Smooth muscle cell (in vitro differentiated cells): ENCODE measurements at regions not wholly inside any gene's neighbourhood (a gene's known extent, or its start where the extent isn't known, plus 50 kb on each side); places are given as distances from the start of the nearest gene placed in this dataset.

Experiments used
- DNase-seq: peaks from one replicate; lab custom pipeline; 2025; ENCODE audit not compliant: unreplicated experiment; lab: John Stamatoyannopoulos, UW
- H2AFZ ChIP-seq: fragments of 200-600 bp; sonication (generic); 2 replicates; pipeline ENCODE4 v1.6.0; 2016; ENCODE audit warnings: antibody characterized with exemption, low read depth, mild to moderate bottlenecking
- H3F3A ChIP-seq: fragments of 200-600 bp; sonication (generic); 2 replicates; pipeline ENCODE4 v1.6.0; 2017; ENCODE audit warnings: antibody characterized with exemption, low read depth
- H3K27ac ChIP-seq: fragments of 200-600 bp; sonication (generic); 2 replicates; pipeline ENCODE4 v1.5.1; 2016; ENCODE audit warnings: low read depth, mild to moderate bottlenecking
- H3K27me3 ChIP-seq: fragments of 200-600 bp; sonication (generic); 2 replicates; pipeline ENCODE4 v1.6.1; 2016; ENCODE audit warnings: low read depth, mild to moderate bottlenecking
- H3K36me3 ChIP-seq: fragments of 200-600 bp; sonication (generic); 2 replicates; pipeline ENCODE4 v1.5.1; 2016; ENCODE audit warnings: low read depth
- H3K4me1 ChIP-seq: fragments of 200-600 bp; sonication (generic); 2 replicates; pipeline ENCODE4 v1.5.1; 2016; ENCODE audit warnings: low read depth
- H3K4me2 ChIP-seq: fragments of 200-600 bp; sonication (generic); 2 replicates; pipeline ENCODE4 v1.6.0; 2016; ENCODE audit warnings: mild to moderate bottlenecking
- H3K4me3 ChIP-seq: fragments of 200-600 bp; sonication (generic); 2 replicates; pipeline ENCODE4 v1.5.1; 2016; ENCODE audit warnings: mild to moderate bottlenecking
- H3K79me2 ChIP-seq: fragments of 200-600 bp; sonication (generic); 2 replicates; pipeline ENCODE4 v1.6.0; 2016; ENCODE audit warnings: low read depth, mild to moderate bottlenecking
- H3K9ac ChIP-seq: fragments of 200-600 bp; sonication (generic); 2 replicates; pipeline ENCODE4 v1.6.0; 2016; ENCODE audit warnings: low read depth
- H3K9me3 ChIP-seq: fragments of 200-600 bp; sonication (generic); replicated peaks from 2 replicates; pipeline ENCODE4 v1.5.1; 2016; ENCODE audit warnings: low read depth
- H4K20me1 ChIP-seq: fragments of 200-600 bp; sonication (generic); 2 replicates; pipeline ENCODE4 v1.6.0; 2016; ENCODE audit warnings: low read depth
- CTCF ChIP-seq: fragments of 200-600 bp; sonication (generic); IDR thresholded peaks from 2 replicates; pipeline ENCODE4 v1.5.1; 2017; ENCODE audit warnings: borderline replicate concordance, mild to moderate bottlenecking, antibody characterized with exemption; ENCODE audit not compliant: insufficient read depth, poor library complexity, severe bottlenecking
- WGBS: methylation state at CpG from one replicate; pipeline ENCODE4 v1.1.7; 2016; ENCODE audit warnings: low lambda C conversion rate; 5-methylcytosine and 5-hydroxymethylcytosine counted together

GRCh38 chr7:46034056-46034768 is 113.1 kb upstream of the IGFBP3 start:
- no peak for DNase-seq
- H3K79me2 ChIP-seq: no peaks in the 10 kb centered on the region
- peak overlapping the region; percentile 16 for H3K4me2 ChIP-seq
- no peaks in the 10 kb centered on the region for H3K36me3 ChIP-seq
- H3K4me1 ChIP-seq: peaks cover 3% of the 10 kb centered on the region
- no peak overlapping the region for H3K4me3 ChIP-seq
- no peak overlapping the region for H3K9ac ChIP-seq
- WGBS: 47% methylated on average over 5 of the region's 5 CpGs
- TF ChIP-seq CTCF: no peak
- peak overlapping the region; percentile 15 for H2AFZ ChIP-seq
- H4K20me1 ChIP-seq: no peaks in the 10 kb centered on the region
- H3K9me3 ChIP-seq: no peaks in the 10 kb centered on the region
- no peaks in the 10 kb centered on the region for H3K27me3 ChIP-seq
- peaks cover 14% of the 10 kb centered on the region for H3F3A ChIP-seq
- peak overlapping the region; percentile 40 for H3K27ac ChIP-seq

- Histone ChIP-seq H3K9ac (no peak overlapping the region), H3K27ac (no peak overlapping the region)
These were observed 112.5 kb upstream of the IGFBP3 start for GRCh38 chr7:46033592-46033991.

GRCh38 chr7:46032942-46033341 is 111.9 kb upstream of the IGFBP3 start:
- Histone ChIP-seq H3K36me3 (no peaks in the 10 kb centered on the region), H3K4me1 (peaks cover 3% of the 10 kb centered on the region), H3K79me2 (no peaks in the 10 kb centered on the region), H4K20me1 (no peaks in the 10 kb centered on the region), H3K27ac (peak overlapping the region; percentile 58), H2AFZ (no peak overlapping the region), H3K9ac (no peak overlapping the region), H3F3A (peaks cover 14% of the 10 kb centered on the region), H3K4me2 (no peak overlapping the region), H3K4me3 (no peak overlapping the region), H3K9me3 (no peaks in the 10 kb centered on the region), H3K27me3 (no peaks in the 10 kb centered on the region)
- WGBS: 78% methylated on average over 2 of the region's 2 CpGs
- DNase-seq: no peak
- TF ChIP-seq CTCF: no peak

More at GRCh38 chr7:46033592-46033991, 112.5 kb upstream of the IGFBP3 start:
- Histone ChIP-seq H3K36me3 (no peaks in the 10 kb centered on the region), H3F3A (peaks cover 14% of the 10 kb centered on the region), H2AFZ (no peak overlapping the region), H4K20me1 (no peaks in the 10 kb centered on the region), H3K4me1 (peaks cover 3% of the 10 kb centered on the region), H3K4me2 (no peak overlapping the region), H3K4me3 (no peak overlapping the region), H3K27me3 (no peaks in the 10 kb centered on the region), H3K79me2 (no peaks in the 10 kb centered on the region), H3K9me3 (no peaks in the 10 kb centered on the region)
- no peak for TF ChIP-seq CTCF
- no peak for DNase-seq
- WGBS: 94% methylated on average over 6 of the region's 6 CpGs

GRCh38 chr7:46032353-46032752 is 111.3 kb upstream of the IGFBP3 start:
- Histone ChIP-seq H3K36me3 (no peaks in the 10 kb centered on the region), H3K27me3 (no peaks in the 10 kb centered on the region), H3K9me3 (no peaks in the 10 kb centered on the region), H3K27ac (peak overlapping the region; percentile 58), H3K4me3 (no peak overlapping the region), H2AFZ (no peak overlapping the region), H3F3A (peaks cover 14% of the 10 kb centered on the region), H3K4me2 (no peak overlapping the region), H3K4me1 (peaks cover 3% of the 10 kb centered on the region), H3K79me2 (no peaks in the 10 kb centered on the region), H3K9ac (no peak overlapping the region), H4K20me1 (no peaks in the 10 kb centered on the region)
- no peak for DNase-seq
- no peak for TF ChIP-seq CTCF
- WGBS: 73% methylated on average over 6 of the region's 6 CpGs
